Activated CD8-positive, alpha-beta T cell treated with anti-CD3 and anti-CD28 coated beads for 36 hours (primary cell): ENCODE measurements at regions not wholly inside any gene's neighbourhood (a gene's known extent, or its start where the extent isn't known, plus 50 kb on each side); places are given as distances from the start of the nearest gene placed in this dataset.

Experiments used
- ATAC-seq: fragments of 200-7000 bp; cut with Tn5 transposase; one replicate; pipeline ENCODE4 v1.10.0; 2021; ENCODE audit warnings: mild to moderate bottlenecking, moderate library complexity
- CTCF ChIA-PET: fragments of 350-600 bp; sonication (Branson Sonifier 250); formaldehyde crosslinking; loops from one replicate; lab custom pipeline; 2021; ENCODE audit warnings: antibody characterized with exemption; lab: Charles Lee
- POLR2A ChIA-PET: fragments of 350-600 bp; sonication (Branson Sonifier 250); formaldehyde crosslinking; loops from one replicate; lab custom pipeline; 2021; ENCODE audit warnings: antibody characterized with exemption; lab: Charles Lee
- DNase-seq: peaks from one replicate; pipeline ENCODE4 v3.0.0-alpha.2; 2020
- H3K27ac Mint-ChIP-seq: one replicate; pipeline ENCODE4 v1.8.0; 2021; ENCODE audit warnings: mild to moderate bottlenecking, mixed read lengths
- H3K27me3 Mint-ChIP-seq: one replicate; pipeline ENCODE4 v1.8.0; 2021; ENCODE audit warnings: mixed read lengths
- H3K36me3 Mint-ChIP-seq: one replicate; pipeline ENCODE4 v1.8.0; 2021; ENCODE audit warnings: low read depth, mixed read lengths
- H3K4me1 Mint-ChIP-seq: one replicate; pipeline ENCODE4 v1.8.0; 2021; ENCODE audit warnings: low read depth, mixed read lengths
- H3K4me3 Mint-ChIP-seq: one replicate; pipeline ENCODE4 v1.8.0; 2021; ENCODE audit warnings: mild to moderate bottlenecking, moderate library complexity, mixed read lengths
- H3K9me3 Mint-ChIP-seq: one replicate; pipeline ENCODE4 v1.8.0; 2021; ENCODE audit warnings: mixed read lengths
- intact Hi-C: fragments of 100-400 bp; cut with micrococcal nuclease; formaldehyde crosslinking; loops from one replicate; pipeline ENCODE4 v1.10.0; 2022
- TF ChIP-seq, protein P1 (sequence below): fragments of 200-600 bp; IDR thresholded peaks from one replicate; pipeline ENCODE4 v1.8.0; 2022; ENCODE audit warnings: antibody characterized with exemption, mild to moderate bottlenecking

DNA sequence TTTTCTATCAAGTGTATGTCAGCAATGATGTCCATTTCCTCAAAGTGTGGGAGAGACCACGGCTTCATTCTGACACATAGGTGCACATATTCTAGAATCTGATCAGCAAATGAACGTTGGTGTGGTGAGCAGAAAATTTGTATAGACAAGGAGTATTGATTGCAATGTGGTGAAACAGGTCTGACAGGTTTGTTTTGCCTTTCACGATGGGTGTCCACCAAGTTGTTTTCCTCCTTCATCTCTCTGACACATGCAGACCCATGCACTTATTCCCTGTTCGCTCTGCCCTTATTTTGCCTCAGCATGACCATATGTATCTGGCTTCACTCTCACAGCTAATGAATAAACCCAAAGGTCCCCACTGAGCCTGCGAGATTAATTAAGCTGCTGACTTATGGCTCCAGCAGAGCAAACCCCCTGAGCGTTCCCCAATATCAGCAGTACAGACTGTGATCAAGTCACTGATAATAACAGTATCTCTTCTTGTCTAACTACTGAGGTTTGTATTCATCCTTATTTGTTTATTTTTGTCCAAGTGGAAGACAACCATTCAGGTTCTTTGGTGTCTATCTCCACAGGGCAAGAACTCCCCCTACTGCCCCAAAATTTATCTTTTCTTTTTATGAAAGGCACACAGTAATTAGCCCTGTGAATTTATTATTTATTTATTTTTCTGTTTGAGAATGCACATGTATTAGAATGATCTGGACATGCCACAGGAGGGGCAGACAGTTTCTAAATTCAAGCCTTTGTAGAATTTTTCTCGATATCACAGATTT, 178.3 kb upstream of the HSFY2 start:
- CTCF ChIA-PET: no interaction called here
- peaks cover 15% of the 10 kb centered on the region for H3K9me3 Mint-ChIP-seq
- no peak for ATAC-seq
- peaks cover 14% of the 10 kb centered on the region for H3K36me3 Mint-ChIP-seq
- H3K27ac Mint-ChIP-seq: no peak overlapping the region
- H3K27me3 Mint-ChIP-seq: no peaks in the 10 kb centered on the region
- DNase-seq: no peak
- POLR2A ChIA-PET: no interaction called here
- H3K4me1 Mint-ChIP-seq: peaks cover 2% of the 10 kb centered on the region
- no peak overlapping the region for H3K4me3 Mint-ChIP-seq
- intact Hi-C loops: no loop called here
- TF ChIP-seq, protein P1, sequence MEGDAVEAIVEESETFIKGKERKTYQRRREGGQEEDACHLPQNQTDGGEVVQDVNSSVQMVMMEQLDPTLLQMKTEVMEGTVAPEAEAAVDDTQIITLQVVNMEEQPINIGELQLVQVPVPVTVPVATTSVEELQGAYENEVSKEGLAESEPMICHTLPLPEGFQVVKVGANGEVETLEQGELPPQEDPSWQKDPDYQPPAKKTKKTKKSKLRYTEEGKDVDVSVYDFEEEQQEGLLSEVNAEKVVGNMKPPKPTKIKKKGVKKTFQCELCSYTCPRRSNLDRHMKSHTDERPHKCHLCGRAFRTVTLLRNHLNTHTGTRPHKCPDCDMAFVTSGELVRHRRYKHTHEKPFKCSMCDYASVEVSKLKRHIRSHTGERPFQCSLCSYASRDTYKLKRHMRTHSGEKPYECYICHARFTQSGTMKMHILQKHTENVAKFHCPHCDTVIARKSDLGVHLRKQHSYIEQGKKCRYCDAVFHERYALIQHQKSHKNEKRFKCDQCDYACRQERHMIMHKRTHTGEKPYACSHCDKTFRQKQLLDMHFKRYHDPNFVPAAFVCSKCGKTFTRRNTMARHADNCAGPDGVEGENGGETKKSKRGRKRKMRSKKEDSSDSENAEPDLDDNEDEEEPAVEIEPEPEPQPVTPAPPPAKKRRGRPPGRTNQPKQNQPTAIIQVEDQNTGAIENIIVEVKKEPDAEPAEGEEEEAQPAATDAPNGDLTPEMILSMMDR: no peak

GRCh38 chrY:18951019-18951418, 177.5 kb upstream of the HSFY2 start:
- no peak overlapping the region for H3K4me3 Mint-ChIP-seq
- no peak overlapping the region for H3K27ac Mint-ChIP-seq
- TF ChIP-seq, protein P1: no peak
- ChIA-PET POLR2A (no interaction called here), CTCF (no interaction called here)
- intact Hi-C loops: no loop called here
- peaks cover 15% of the 10 kb centered on the region for H3K9me3 Mint-ChIP-seq
- no peak for ATAC-seq
- H3K36me3 Mint-ChIP-seq: peaks cover 12% of the 10 kb centered on the region
- no peak for DNase-seq
- peaks cover 2% of the 10 kb centered on the region for H3K4me1 Mint-ChIP-seq
- no peaks in the 10 kb centered on the region for H3K27me3 Mint-ChIP-seq

DNA sequence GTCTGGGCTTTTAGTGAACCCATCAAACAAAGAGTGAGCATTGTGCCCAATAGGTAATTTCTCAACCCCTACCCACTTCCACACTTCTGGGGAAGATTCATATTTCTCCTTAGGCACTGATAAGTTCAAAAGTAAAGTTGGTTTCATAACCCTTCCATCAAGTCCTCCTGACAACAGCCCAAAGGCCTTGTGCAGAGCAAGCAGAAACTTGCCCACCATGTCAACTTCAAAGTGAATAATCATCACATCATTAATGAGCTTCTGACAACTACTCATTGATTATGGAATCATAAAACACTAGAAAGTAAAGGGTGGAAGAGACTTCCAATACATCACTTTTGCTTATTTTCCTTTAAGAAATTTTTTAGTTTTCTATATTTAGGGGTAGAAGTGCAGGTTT, 163.3 kb upstream of the HSFY2 start:
- Mint-ChIP-seq H3K27ac (no peak overlapping the region), H3K4me3 (no peak overlapping the region), H3K9me3 (no peaks in the 10 kb centered on the region), H3K4me1 (peaks cover 9% of the 10 kb centered on the region), H3K36me3 (no peaks in the 10 kb centered on the region), H3K27me3 (no peaks in the 10 kb centered on the region)
- TF ChIP-seq, protein P1: no peak
- intact Hi-C loops: no loop called here
- ChIA-PET CTCF (no interaction called here), POLR2A (no interaction called here)
- no peak for ATAC-seq
- no peak for DNase-seq

- H3K4me3 Mint-ChIP-seq: no peak overlapping the region
- peaks cover 5% of the 10 kb centered on the region for H3K4me1 Mint-ChIP-seq
- ChIA-PET POLR2A (no interaction called here), CTCF (no interaction called here)
- peaks cover 8% of the 10 kb centered on the region for H3K36me3 Mint-ChIP-seq
- TF ChIP-seq, protein P1: no peak
- no peak overlapping the region for H3K27ac Mint-ChIP-seq
- H3K9me3 Mint-ChIP-seq: no peaks in the 10 kb centered on the region
- DNase-seq (no peak), ATAC-seq (no peak)
- no peaks in the 10 kb centered on the region for H3K27me3 Mint-ChIP-seq
- intact Hi-C loops: no loop called here
These were observed 145.7 kb upstream of the HSFY2 start for GRCh38 chrY:18919256-18919655.

DNA sequence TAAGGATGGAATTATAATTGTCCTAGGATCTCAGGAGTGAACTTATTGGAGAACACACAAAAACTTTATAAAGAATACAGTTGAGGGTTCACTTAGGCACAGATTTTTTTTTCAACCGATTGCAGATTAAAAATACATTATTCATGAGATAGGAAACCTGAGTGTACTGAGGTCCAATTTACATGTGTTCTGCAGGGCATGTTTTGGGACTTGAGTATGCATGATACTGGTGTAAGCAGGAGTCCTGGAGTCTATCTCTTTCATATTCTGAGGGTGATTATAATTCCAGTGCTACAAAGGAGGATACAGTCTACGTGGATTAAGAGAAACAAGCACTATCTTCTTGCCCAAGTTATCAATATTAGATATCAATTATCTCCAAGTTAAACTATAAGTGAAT, 139.3 kb upstream of the HSFY2 start:
- Mint-ChIP-seq H3K27ac (no peak overlapping the region), H3K4me1 (no peaks in the 10 kb centered on the region), H3K27me3 (no peaks in the 10 kb centered on the region), H3K4me3 (no peak overlapping the region), H3K36me3 (peaks cover 5% of the 10 kb centered on the region), H3K9me3 (no peaks in the 10 kb centered on the region)
- CTCF ChIA-PET: no interaction called here
- intact Hi-C loops: no loop called here
- ATAC-seq (no peak), DNase-seq (no peak)
- POLR2A ChIA-PET: no interaction called here
- TF ChIP-seq, protein P1: no peak
